ENCODE measurements at regions not wholly inside any gene's neighbourhood (a gene's known extent, or its start where the extent isn't known, plus 50 kb on each side); places are given as distances from the start of the nearest gene placed in this dataset.

DNA sequence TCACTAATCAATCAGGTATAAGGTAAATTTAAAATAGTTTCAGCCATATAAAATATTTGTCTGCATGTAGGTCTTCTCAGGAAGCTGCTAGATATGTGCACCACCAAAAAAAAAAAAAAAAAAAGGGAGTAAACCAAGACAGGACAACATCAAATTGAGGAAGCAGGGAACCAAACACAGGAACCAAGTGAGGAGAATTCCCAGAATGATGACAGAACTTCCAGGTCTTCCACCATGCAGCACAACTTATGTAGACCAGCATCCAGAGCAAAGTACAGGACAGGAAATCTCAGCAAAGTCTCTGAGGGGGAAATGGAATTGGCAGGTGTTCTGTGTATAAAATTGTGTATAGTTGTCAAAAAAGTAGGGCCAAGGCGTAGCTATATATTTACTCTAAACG, 101.2 kb upstream of the CTSC start:
- TF ChIP-seq POLR2A (IDR thresholded peaks at IDR 0.05; ENCODE audit: low read length) (no peak), GATA1 (IDR thresholded peaks at IDR 0.05; ENCODE audit: low read depth, low read length) (no peak)

Measured in erythroblast (primary cell).